HCT116 (cell line): ENCODE measurements at regions not wholly inside any gene's neighbourhood (a gene's known extent, or its start where the extent isn't known, plus 50 kb on each side); places are given as distances from the start of the nearest gene placed in this dataset.

Source experiments
- ATAC-seq: fragments of 200-7000 bp; cut with Tn5 transposase; 2 replicates; pipeline ENCODE4 v1.9.1; 2020; ENCODE audit warnings: mild to moderate bottlenecking, moderate library complexity
- BruUV-seq: library from RNA; stranded (reverse); fragments of 400-500 nt; replicated peaks from 2 replicates; lab custom pipeline; 2021; lab: Mats Ljungman, UMichigan
- CTCF ChIA-PET: fragments of 300-600 bp; sonication (Branson Sonifier 250); formaldehyde crosslinking; loops from one replicate; lab custom pipeline; 2021; ENCODE audit warnings: antibody characterized with exemption; lab: Charles Lee
- POLR2A ChIA-PET: fragments of 300-600, 350-600 bp; sonication (Branson Sonifier 250); formaldehyde crosslinking; loops from one replicate; lab custom pipeline; 2021; ENCODE audit warnings: antibody characterized with exemption; lab: Charles Lee
- RAD21 ChIA-PET, 2 experiments: fragments of 300-600 bp; sonication (Branson Sonifier 250); formaldehyde crosslinking; loops; one replicate each; lab custom pipeline; 2023; ENCODE audit warnings: low total read pairs in 2 of 2; ENCODE audit not compliant: uncharacterized antibody in 2 of 2, unreplicated experiment in 2 of 2, low non-redundant PET in 1 of 2; lab: Charles Lee
- DNase-seq: peaks from one replicate; pipeline ENCODE4 v3.0.0-alpha.2; 2010; ENCODE audit warnings: low read depth, low spot score
- H2AFZ ChIP-seq: fragments of 200-600 bp; shearing (Covaris generic), sonication (generic); 2 replicates; pipeline ENCODE4 v1.6.1; 2017; ENCODE audit warnings: low read depth, mixed run types, mixed read lengths, antibody characterized with exemption, low read length; ENCODE audit not compliant: poor library complexity, severe bottlenecking
- H3K27ac ChIP-seq: 2 replicates; pipeline ENCODE4 v1.5.1; 2012; ENCODE audit warnings: low read depth, low read length
- H3K27me3 ChIP-seq: fragments of 200-600 bp; sonication (generic); 2 replicates; pipeline ENCODE4 v1.6.1; 2016; ENCODE audit warnings: mixed run types, low read length, mixed read lengths; ENCODE audit not compliant: insufficient read depth
- H3K36me3 ChIP-seq, 2 experiments: fragments of 200-500 bp in 1 of 2; fragments of 200-600 bp in 1 of 2; sonication (Bioruptor generic) in 1 of 2; sonication (generic) in 1 of 2; 2 replicates each; pipeline versions ENCODE4 v1.5.1 to v1.6.1; 2014 to 2016; ENCODE audit warnings: low read length in 2 of 2, inconsistent platforms in 1 of 2, mixed read lengths in 1 of 2, mixed run types in 1 of 2; ENCODE audit not compliant: insufficient read depth in 2 of 2, control insufficient read depth in 1 of 2
- H3K4me1 ChIP-seq, 2 experiments: fragments of 200-600 bp in 1 of 2; sonication (generic) in 1 of 2; 2 replicates each; pipeline versions ENCODE4 v1.5.1 to v1.6.1; 2012 to 2017; ENCODE audit warnings: low read length in 2 of 2, inconsistent platforms in 1 of 2, mild to moderate bottlenecking in 1 of 2, mixed read lengths in 1 of 2, mixed run types in 1 of 2, moderate library complexity in 1 of 2; ENCODE audit not compliant: insufficient read depth in 2 of 2, control insufficient read depth in 1 of 2
- H3K4me2 ChIP-seq: fragments of 200-600 bp; sonication (generic); 2 replicates; pipeline ENCODE4 v1.6.1; 2017; ENCODE audit warnings: mixed run types, low read length, mixed read lengths
- H3K4me3 ChIP-seq, 2 experiments: fragments of 200-600 bp in 1 of 2; sonication (generic) in 1 of 2; replicated peaks in 1 of 2; 2 replicates each; pipeline ENCODE4 v1.5.1; 2011 to 2016; ENCODE audit warnings: low read length in 2 of 2, control low read depth in 1 of 2, low read depth in 1 of 2, mild to moderate bottlenecking in 1 of 2, mixed read lengths in 1 of 2, mixed run types in 1 of 2
- H3K79me2 ChIP-seq: fragments of 200-600 bp; sonication (generic); 2 replicates; pipeline ENCODE4 v1.6.1; 2017; ENCODE audit warnings: mild to moderate bottlenecking, mixed run types, low read length, moderate library complexity, mixed read lengths; ENCODE audit not compliant: insufficient read depth
- H3K9ac ChIP-seq: fragments of 200-600 bp; sonication (generic); 2 replicates; pipeline ENCODE4 v1.6.1; 2016; ENCODE audit warnings: low read length, mixed read lengths
- H3K9me2 ChIP-seq: fragments of 200-600 bp; sonication (generic), shearing (Covaris generic); 2 replicates; pipeline ENCODE4 v1.6.1; 2017; ENCODE audit warnings: mixed run types, mild to moderate bottlenecking, moderate library complexity; ENCODE audit not compliant: insufficient read depth
- H3K9me3 ChIP-seq, 2 experiments: fragments of 200-500 bp in 1 of 2; fragments of 200-600 bp in 1 of 2; sonication (Bioruptor generic) in 1 of 2; sonication (generic) in 1 of 2; 2 replicates each; pipeline ENCODE4 v1.6.1; 2014 to 2017; ENCODE audit warnings: low read length in 2 of 2, mixed read lengths in 2 of 2, inconsistent platforms in 1 of 2, low read depth in 1 of 2, mild to moderate bottlenecking in 1 of 2, mixed run types in 1 of 2, moderate library complexity in 1 of 2; ENCODE audit not compliant: control insufficient read depth in 1 of 2, insufficient read depth in 1 of 2
- H4K20me1 ChIP-seq: fragments of 200-600 bp; sonication (generic), shearing (Covaris generic); 2 replicates; pipeline ENCODE4 v1.6.1; 2017; ENCODE audit warnings: mixed run types, mild to moderate bottlenecking, moderate library complexity; ENCODE audit not compliant: insufficient read depth
- CBX3 ChIP-seq: IDR thresholded peaks from 2 replicates; pipeline ENCODE4 v1.6.1; 2012; ENCODE audit warnings: low read depth
- TCF7L2 ChIP-seq: IDR thresholded peaks from 2 replicates; pipeline ENCODE4 v1.7.0; 2011; ENCODE audit warnings: borderline replicate concordance, inconsistent platforms; ENCODE audit not compliant: insufficient read depth, insufficient read length; ENCODE audit errors: extremely low read depth
- YY1 ChIP-seq: IDR thresholded peaks from 2 replicates; pipeline ENCODE4 v1.6.1; 2011; ENCODE audit warnings: low read length, low read depth, moderate library complexity, mild to moderate bottlenecking; ENCODE audit not compliant: insufficient replicate concordance; ENCODE audit errors: extremely low read depth
- ZNF274 ChIP-seq: fragments of 200-500 bp; sonication (Bioruptor generic); IDR thresholded peaks from 2 replicates; pipeline ENCODE4 v1.6.1; 2014; ENCODE audit warnings: mild to moderate bottlenecking, low read depth, low read length, inconsistent platforms
- intact Hi-C: fragments of 100-400 bp; cut with micrococcal nuclease; formaldehyde crosslinking; loops from 2 replicates; pipeline ENCODE4 v1.10.0; 2022
- TF ChIP-seq, protein P1 (sequence below): IDR thresholded peaks from 2 replicates; pipeline ENCODE4 v1.6.1; 2011; ENCODE audit warnings: mild to moderate bottlenecking, low read length, moderate library complexity; ENCODE audit not compliant: insufficient replicate concordance; ENCODE audit errors: extremely low read depth

DNA sequence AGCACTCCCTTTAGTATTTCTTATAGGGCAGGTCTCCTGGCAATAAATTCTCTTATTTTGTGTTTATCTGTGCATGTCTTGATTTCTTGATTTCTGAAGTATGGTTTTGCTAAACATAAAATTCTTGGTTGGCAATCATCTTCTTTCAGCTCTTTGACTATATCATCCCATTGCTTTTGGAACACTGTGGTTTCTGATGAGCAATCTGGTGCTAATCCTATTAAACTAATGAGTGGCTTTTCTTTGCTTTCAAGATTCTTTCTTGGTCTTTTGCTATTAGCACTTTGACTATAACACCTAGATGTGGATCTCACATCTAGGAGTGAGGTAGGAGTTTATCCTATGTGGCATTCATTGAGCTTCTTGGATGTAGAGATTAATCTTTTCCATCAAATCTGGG, 120.7 kb upstream of the MED13L start:
- Histone ChIP-seq H3K36me3 (no peaks in the 10 kb centered on the region), H3K4me3 (no peak overlapping the region), H3K9ac (no peak overlapping the region), H3K9me2 (no peaks in the 10 kb centered on the region), H4K20me1 (no peaks in the 10 kb centered on the region), H3K27ac (no peak overlapping the region), H3K27me3 (no peaks in the 10 kb centered on the region), H3K9me3 (no peaks in the 10 kb centered on the region), H3K4me1 (peaks cover 0 to 15% of the 10 kb centered on the region in 2 experiments; a peak in 2 of 4 replicates), H2AFZ (peak overlapping the region; percentile 85)
- ChIA-PET POLR2A (no interaction called here), RAD21 (no interaction called here), CTCF (no interaction called here)
- ATAC-seq: no peak
- no peak for DNase-seq
- intact Hi-C loops: no loop called here
- no TSS peak for BruUV-seq
- no peak for TF ChIP-seq YY1
- 0 out of 2 replicates have a peak, but pooled peaks have one; percentile 24 for TF ChIP-seq CBX3
- TF ChIP-seq, protein P1, sequence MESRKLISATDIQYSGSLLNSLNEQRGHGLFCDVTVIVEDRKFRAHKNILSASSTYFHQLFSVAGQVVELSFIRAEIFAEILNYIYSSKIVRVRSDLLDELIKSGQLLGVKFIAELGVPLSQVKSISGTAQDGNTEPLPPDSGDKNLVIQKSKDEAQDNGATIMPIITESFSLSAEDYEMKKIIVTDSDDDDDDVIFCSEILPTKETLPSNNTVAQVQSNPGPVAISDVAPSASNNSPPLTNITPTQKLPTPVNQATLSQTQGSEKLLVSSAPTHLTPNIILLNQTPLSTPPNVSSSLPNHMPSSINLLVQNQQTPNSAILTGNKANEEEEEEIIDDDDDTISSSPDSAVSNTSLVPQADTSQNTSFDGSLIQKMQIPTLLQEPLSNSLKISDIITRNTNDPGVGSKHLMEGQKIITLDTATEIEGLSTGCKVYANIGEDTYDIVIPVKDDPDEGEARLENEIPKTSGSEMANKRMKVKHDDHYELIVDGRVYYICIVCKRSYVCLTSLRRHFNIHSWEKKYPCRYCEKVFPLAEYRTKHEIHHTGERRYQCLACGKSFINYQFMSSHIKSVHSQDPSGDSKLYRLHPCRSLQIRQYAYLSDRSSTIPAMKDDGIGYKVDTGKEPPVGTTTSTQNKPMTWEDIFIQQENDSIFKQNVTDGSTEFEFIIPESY: no peak
- no peak for TF ChIP-seq ZNF274
- TF ChIP-seq TCF7L2: no peak
- TF ChIP-seq, all 23 proteins: peak for 1
- H3K79me2 ChIP-seq: no peaks in the 10 kb centered on the region
- no peak overlapping the region for H3K4me2 ChIP-seq

DNA sequence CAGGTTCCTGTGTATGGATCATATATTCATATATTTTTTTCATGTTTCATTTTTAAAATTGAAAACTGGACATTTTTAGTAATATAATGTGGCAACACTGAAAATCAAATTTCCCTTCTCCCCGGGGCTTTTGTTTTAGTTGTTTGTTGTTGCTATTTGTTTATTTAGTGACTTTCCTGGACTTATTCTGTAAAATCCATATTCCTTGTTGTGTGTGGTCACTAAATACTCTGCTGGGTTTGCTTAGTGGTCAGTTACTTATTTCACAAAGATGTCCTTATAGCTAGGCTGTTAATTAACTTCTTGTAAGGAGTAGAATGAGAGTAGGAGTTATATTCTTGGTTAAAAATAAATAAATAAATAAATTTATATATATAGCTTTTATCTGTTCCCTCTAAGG, 121.6 kb upstream of the MED13L start:
- Histone ChIP-seq H3K79me2 (no peaks in the 10 kb centered on the region), H3K9ac (no peak overlapping the region), H3K9me3 (no peaks in the 10 kb centered on the region), H3K4me2 (no peak overlapping the region), H4K20me1 (no peaks in the 10 kb centered on the region), H3K27me3 (no peaks in the 10 kb centered on the region), H3K27ac (no peak overlapping the region), H2AFZ (no peak overlapping the region), H3K36me3 (no peaks in the 10 kb centered on the region), H3K4me1 (peaks cover 0 to 21% of the 10 kb centered on the region in 2 experiments; a peak in 2 of 4 replicates), H3K4me3 (no peak overlapping the region), H3K9me2 (no peaks in the 10 kb centered on the region)
- RAD21 ChIA-PET: no interaction called here
- intact Hi-C loops: no loop called here
- CTCF ChIA-PET: no interaction called here
- DNase-seq (no peak), ATAC-seq (no peak)
- TF ChIP-seq, protein P1: no peak
- no TSS peak for BruUV-seq
- POLR2A ChIA-PET: no interaction called here
